D721Med (cell line): ENCODE measurements at regions not wholly inside any gene's neighbourhood (a gene's known extent, or its start where the extent isn't known, plus 50 kb on each side); places are given as distances from the start of the nearest gene placed in this dataset.

ENCODE experiments used
- DNase-seq: peaks from one replicate; pipeline ENCODE4 v3.0.0; 2011; ENCODE audit warnings: low spot score; ENCODE audit not compliant: insufficient read length
- FAIRE-seq: peaks from 2 replicates; lab custom pipeline; 2011; peaks lifted over from hg19 to GRCh38; lab: Jason Lieb, UNC
- CTCF ChIP-seq: IDR thresholded peaks from 2 replicates; pipeline ENCODE4 v1.5.1; 2012; ENCODE audit warnings: mild to moderate bottlenecking, control low read depth; ENCODE audit not compliant: insufficient read depth; ENCODE audit errors: missing control alignments

GRCh38 chr2:125736306-125736705 lies 919.7 kb upstream of the GYPC start:
- no peak for DNase-seq
- no peak for FAIRE-seq
- TF ChIP-seq CTCF, result no peak

- no peak for FAIRE-seq
- no peak for DNase-seq
- TF ChIP-seq CTCF, result peak; percentile 57
Observed at GRCh38 chr2:125745514-125745913, 910.4 kb upstream of the GYPC start.

GRCh38 chr2:125746321-125747164 lies 909.4 kb upstream of the GYPC start:
- DNase-seq (no peak), FAIRE-seq (no peak)
- no peak for TF ChIP-seq CTCF

GRCh38 chr2:125747165-125747425 lies 908.9 kb upstream of the GYPC start:
- FAIRE-seq (no peak), DNase-seq (no peak)
- no peak for TF ChIP-seq CTCF

GRCh38 chr2:125756431-125756830 lies 899.5 kb upstream of the GYPC start:
- no peak for FAIRE-seq
- no peak for TF ChIP-seq CTCF
- no peak for DNase-seq

GRCh38 chr2:125796784-125797183 lies 859.2 kb upstream of the GYPC start:
- no peak for TF ChIP-seq CTCF
- no peak for DNase-seq
- no peak for FAIRE-seq

- no peak for TF ChIP-seq CTCF
- DNase-seq, result no peak
- FAIRE-seq, result no peak
Observed at GRCh38 chr2:125797192-125797591, 858.8 kb upstream of the GYPC start.
